NCI-H69 (cell line): ENCODE measurements at regions not wholly inside any gene's neighbourhood (a gene's known extent, or its start where the extent isn't known, plus 50 kb on each side); places are given as distances from the start of the nearest gene placed in this dataset.

Source experiments
- DNase-seq: peaks from one replicate; lab custom pipeline; 2025; lab: John Stamatoyannopoulos, UW

GRCh38 chr2:20523073-20523798 lies 76.4 kb downstream of the RHOB start:
- peak; percentile 11 for DNase-seq

- no peak for DNase-seq
Measured at GRCh38 chr2:20523799-20524187, 76.9 kb downstream of the RHOB start.

- DNase-seq, result peak; percentile 60
Measured at GRCh38 chr2:20524412-20525040, 77.7 kb downstream of the RHOB start.

GRCh38 chr2:20525041-20526035 lies 78.5 kb downstream of the RHOB start:
- peak; percentile 66 for DNase-seq

- no peak for DNase-seq
Measured at GRCh38 chr2:20526160-20526559, 79.3 kb downstream of the RHOB start.

GRCh38 chr2:20526708-20527107 lies 79.8 kb downstream of the RHOB start:
- DNase-seq, result peak; percentile 80

- no peak for DNase-seq
Measured at GRCh38 chr2:20528713-20529112, 81.8 kb downstream of the RHOB start.

GRCh38 chr2:20530520-20530919 lies 83.6 kb downstream of the RHOB start:
- DNase-seq, result no peak

- no peak for DNase-seq
Measured at GRCh38 chr2:20531633-20532262, 84.9 kb downstream of the RHOB start.

GRCh38 chr2:20532634-20533437 lies 86.0 kb downstream of the RHOB start:
- no peak for DNase-seq

GRCh38 chr2:20533993-20534622 lies 87.2 kb downstream of the RHOB start:
- peak; percentile 50 for DNase-seq

- no peak for DNase-seq
Measured at GRCh38 chr2:20534913-20535801, 88.3 kb downstream of the RHOB start.

- DNase-seq, result no peak
Measured at GRCh38 chr2:20536619-20537422, 89.9 kb downstream of the RHOB start.

- no peak for DNase-seq
Measured at GRCh38 chr2:20537423-20538307, 90.8 kb downstream of the RHOB start.

- DNase-seq, result peak; percentile 30
Measured at GRCh38 chr2:20538308-20539132, 91.6 kb downstream of the RHOB start.

GRCh38 chr2:20539133-20539719 lies 92.4 kb downstream of the RHOB start:
- no peak for DNase-seq
